ENCODE measurements at regions not wholly inside any gene's neighbourhood (a gene's known extent, or its start where the extent isn't known, plus 50 kb on each side); places are given as distances from the start of the nearest gene placed in this dataset.
"Not testable (repeated sequence)": the region's sequence is repeated elsewhere in the genome, so short reads cannot be mapped to it uniquely, and the experiment has no call there.

DNA sequence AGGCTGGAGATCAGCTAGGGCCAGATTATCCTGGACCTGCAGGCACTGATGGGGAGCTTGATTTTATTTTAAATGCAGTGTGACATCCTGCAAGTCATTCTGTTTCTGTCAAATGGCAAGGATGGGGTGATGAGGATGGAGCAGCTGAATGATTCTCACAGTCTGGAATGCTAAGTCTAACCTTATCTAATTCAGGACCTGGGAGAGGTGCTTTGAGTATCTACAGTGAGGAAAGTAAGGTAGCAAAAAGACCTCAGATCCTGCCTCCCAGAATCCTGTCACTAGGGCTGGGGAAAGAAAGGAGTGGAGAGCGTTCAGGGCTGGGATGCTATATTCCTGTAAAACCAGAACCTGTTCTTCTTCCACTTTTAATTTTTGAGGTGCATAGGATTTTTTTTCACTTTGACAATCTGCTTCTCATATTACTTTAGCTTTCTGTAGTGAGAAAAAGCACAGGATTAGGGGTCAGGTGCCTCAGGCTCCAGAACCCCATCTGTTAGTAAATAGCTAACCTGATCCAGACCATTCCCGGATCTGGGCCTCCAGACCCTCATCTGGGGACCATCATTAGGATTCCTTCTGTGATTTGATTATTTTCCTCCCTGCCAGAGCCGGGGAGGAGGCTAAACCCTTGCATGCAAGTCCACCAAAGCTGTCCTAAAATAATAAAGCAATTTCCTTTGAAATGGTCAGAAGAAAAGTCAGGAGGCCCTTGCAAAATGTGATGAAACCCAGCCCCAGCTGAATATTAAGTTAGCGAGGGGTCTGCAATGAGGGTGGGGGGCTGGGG lies 54.7 kb downstream of the ASCL1 start:
- POLR2A ChIA-PET = no interaction called here
- Mint-ChIP-seq H3K4me3 (no peak overlapping the region), H3K4me1 (no peaks in the 10 kb centered on the region), H3K27me3 (no peaks in the 10 kb centered on the region), H3K27ac (no peak overlapping the region), H3K36me3 (ENCODE audit: low read depth) (no peaks in the 10 kb centered on the region), H3K9me3 (no peaks in the 10 kb centered on the region)
- no peak for DNase-seq
- CTCF ChIA-PET = no interaction called here

DNA sequence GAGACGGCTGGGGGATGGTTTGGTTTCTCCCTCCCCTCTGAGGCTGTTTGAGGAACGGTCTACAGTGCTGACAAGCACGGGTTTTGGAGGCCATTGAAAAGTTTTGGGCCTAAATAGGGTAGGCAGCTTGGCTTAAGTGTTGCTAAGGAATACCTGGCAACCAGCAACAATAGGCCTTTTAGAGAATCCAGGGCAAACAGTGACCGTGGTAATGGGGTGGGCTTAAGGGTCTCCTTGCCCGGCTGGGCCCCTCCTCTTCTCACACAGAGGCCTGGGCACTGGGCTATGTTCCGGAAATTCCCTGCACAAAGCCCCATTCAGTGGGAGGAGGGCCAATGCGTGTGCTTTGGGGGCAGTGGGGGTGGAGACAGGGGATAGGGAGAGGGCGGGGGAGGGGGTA lies 55.4 kb downstream of the ASCL1 start:
- Mint-ChIP-seq H3K9me3 (no peaks in the 10 kb centered on the region), H3K4me3 (no peak overlapping the region), H3K4me1 (no peaks in the 10 kb centered on the region), H3K27me3 (no peaks in the 10 kb centered on the region), H3K27ac (no peak overlapping the region), H3K36me3 (ENCODE audit: low read depth) (no peaks in the 10 kb centered on the region)
- no peak for DNase-seq
- POLR2A ChIA-PET = no interaction called here
- CTCF ChIA-PET = no interaction called here

DNA sequence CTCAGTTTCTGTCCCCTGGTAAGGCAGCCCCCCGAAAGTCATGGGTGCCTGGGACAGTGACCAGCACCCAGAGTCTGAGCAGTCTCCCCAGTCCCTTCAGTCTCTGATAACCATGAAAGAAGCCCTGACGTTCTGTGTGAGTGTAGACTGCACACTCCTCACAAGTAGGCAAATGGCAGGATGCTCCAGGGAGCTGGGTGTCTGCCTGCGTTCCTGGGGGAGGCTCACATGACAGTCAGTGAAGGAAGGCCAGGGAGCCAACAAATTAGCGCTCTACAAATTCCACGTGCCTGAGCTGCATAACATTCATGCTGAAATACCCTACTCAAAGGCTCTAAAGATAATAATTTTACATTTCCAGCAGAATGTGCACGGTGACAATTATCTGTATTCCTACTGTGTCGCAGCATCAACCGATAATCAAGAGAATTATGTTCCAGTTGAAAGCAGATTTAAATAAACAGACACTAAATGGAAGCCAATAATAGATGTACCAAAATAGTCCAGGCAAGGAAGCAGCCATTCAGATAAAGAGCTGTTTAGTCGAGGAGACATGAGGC lies 56.3 kb downstream of the ASCL1 start:
- no peaks in the 10 kb centered on the region for H3K9me3 Mint-ChIP-seq
- H3K4me3 Mint-ChIP-seq = no peak overlapping the region
- H3K27ac Mint-ChIP-seq = no peak overlapping the region
- no peak for DNase-seq
- no peaks in the 10 kb centered on the region for H3K27me3 Mint-ChIP-seq
- H3K4me1 Mint-ChIP-seq = no peaks in the 10 kb centered on the region
- H3K36me3 Mint-ChIP-seq (ENCODE audit: low read depth) = no peaks in the 10 kb centered on the region
- POLR2A ChIA-PET = no interaction called here
- CTCF ChIA-PET = no interaction called here

DNA sequence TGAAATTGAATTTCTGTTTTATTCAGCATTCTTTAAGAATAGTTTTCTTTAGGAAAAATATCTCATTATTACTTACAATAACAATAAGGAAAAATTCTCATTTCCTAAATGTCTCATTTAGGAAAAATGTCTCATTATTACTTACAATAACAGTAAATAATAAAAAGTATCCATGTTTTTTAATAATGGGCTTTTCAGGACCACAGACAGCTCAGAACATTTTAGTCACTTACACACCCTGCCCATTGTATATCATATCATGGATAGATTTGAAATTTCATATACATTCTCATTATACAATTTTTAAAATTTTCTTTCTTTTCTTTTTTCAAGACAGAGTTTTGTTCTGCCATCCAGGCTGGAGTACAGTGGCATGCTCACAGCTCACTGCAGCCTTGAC lies 58.9 kb downstream of the ASCL1 start:
- H3K27me3 Mint-ChIP-seq = no peaks in the 10 kb centered on the region
- H3K4me3 Mint-ChIP-seq = no peak overlapping the region
- no peak for DNase-seq
- no peaks in the 10 kb centered on the region for H3K4me1 Mint-ChIP-seq
- no peak overlapping the region for H3K27ac Mint-ChIP-seq
- no peaks in the 10 kb centered on the region for H3K9me3 Mint-ChIP-seq
- CTCF ChIA-PET = no interaction called here
- H3K36me3 Mint-ChIP-seq (ENCODE audit: low read depth) = no peaks in the 10 kb centered on the region
- POLR2A ChIA-PET = interaction anchor here (0.6 kb wide), 1 partner anchor 1247 kb away, joined by 5 read pairs; no protein-coding TSS in a partner anchor

DNA sequence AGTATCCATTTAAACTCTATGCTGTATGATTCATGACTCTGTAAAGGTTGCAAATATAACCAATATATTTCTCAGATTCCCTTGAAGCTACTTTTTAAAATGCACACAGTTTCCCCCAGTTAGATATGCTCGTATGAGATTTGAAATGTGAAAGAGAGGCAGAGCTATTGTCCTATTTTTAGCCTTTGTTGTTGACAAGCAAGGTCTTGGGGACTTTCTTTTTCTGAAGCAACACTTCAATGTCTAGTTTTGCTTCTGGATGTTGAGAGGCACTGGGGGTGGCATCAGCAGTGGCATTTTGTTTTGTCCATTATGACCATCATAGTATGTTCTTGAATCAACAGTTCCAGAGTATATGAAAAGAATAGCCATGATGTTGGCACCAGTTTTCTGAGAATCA lies 63.4 kb downstream of the ASCL1 start:
- no peaks in the 10 kb centered on the region for H3K36me3 Mint-ChIP-seq (ENCODE audit: low read depth)
- ChIA-PET CTCF (no interaction called here), POLR2A (no interaction called here)
- H3K4me1 Mint-ChIP-seq = no peaks in the 10 kb centered on the region
- no peak for DNase-seq
- H3K27me3 Mint-ChIP-seq = peaks cover 2% of the 10 kb centered on the region
- no peak overlapping the region for H3K27ac Mint-ChIP-seq
- no peak overlapping the region for H3K4me3 Mint-ChIP-seq
- H3K9me3 Mint-ChIP-seq = no peaks in the 10 kb centered on the region

DNA sequence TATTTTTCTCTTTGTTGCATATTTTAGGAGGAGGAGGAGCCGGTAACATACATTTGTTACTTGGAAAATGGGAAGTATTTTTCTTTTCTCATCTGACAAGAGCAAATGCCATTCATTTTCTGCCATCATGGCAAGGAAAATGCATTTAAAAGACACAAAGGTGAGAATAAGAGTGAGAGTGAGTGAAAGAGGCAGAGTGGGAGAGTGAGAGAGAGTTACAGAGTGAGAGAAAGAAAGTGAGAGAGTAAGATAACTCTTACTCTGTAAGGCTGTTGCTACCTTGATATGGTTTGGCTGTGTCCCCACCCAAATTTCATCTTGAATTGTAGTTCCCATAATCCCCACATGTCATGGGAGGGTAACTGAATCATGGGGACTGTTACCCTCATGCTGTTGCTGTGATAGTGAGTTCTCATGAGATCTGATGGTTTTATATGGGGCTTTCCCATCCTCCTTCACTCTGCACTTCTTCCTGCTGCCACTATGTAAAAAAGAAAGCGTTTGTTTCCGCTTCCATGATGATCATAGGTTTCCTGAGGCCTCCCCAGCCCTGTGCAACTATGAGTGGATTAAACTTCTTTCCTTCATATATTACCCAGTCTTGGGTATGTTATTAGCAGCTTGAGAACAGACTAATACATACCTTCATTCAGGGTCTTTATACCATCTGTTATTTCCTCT lies 64.2 kb downstream of the ASCL1 start:
- no peak overlapping the region for H3K4me3 Mint-ChIP-seq
- CTCF ChIA-PET = no interaction called here
- POLR2A ChIA-PET = no interaction called here

DNA sequence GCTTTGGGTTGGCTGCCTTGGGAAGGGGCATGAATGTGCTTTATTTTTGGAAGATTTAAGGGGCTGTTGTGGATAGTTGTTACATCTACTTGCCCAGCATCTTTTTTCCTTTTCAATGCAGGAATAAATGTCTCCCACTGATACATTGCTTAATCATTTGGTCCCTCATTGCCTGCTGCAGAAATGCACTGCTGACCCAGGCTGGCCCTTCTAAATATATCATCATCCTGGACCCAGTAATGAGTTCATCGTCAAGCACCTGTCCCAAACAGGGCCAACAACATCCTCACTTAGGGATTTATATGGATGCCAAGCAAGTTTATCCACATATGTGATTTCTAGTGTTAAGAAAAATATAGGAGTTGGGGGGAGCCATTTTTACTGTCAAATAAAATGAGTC lies 67.2 kb downstream of the ASCL1 start:
- CTCF ChIA-PET = no interaction called here
- Mint-ChIP-seq H3K36me3 (ENCODE audit: low read depth) (no peaks in the 10 kb centered on the region), H3K27me3 (peaks cover 2% of the 10 kb centered on the region), H3K9me3 (no peaks in the 10 kb centered on the region), H3K4me1 (no peaks in the 10 kb centered on the region), H3K4me3 (no peak overlapping the region), H3K27ac (no peak overlapping the region)
- POLR2A ChIA-PET = no interaction called here
- DNase-seq = no peak

More for the DNA sequence above, 64.2 kb downstream of the ASCL1 start:
- Mint-ChIP-seq H3K4me1 (no peaks in the 10 kb centered on the region), H3K27me3 (peaks cover 2% of the 10 kb centered on the region), H3K9me3 (no peaks in the 10 kb centered on the region), H3K27ac (no peak overlapping the region), H3K36me3 (ENCODE audit: low read depth) (no peaks in the 10 kb centered on the region)
- DNase-seq = no peak

DNA sequence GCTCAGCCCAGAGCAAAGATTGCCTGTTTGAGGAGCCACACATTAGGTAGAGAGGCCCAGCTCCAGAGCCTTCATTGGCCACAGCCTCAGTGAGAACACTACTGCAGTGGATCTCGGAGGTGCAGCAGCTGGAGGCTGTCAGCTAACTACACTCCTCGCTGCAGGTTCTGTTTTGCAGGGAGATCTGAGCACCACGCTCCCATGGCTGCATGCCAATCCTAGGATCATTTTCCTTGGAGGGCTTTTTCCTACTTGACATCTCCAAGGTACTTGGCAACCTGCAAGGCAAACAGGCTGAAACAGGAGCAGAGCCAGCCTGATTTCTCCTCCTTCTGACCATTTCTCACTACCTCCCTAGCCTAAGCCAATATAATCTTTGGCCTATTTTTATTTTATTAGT lies 69.2 kb downstream of the ASCL1 start:
- H3K36me3 Mint-ChIP-seq (ENCODE audit: low read depth); POLR2A ChIA-PET; H3K4me3 Mint-ChIP-seq; H3K9me3 Mint-ChIP-seq; H3K27me3 Mint-ChIP-seq; H3K27ac Mint-ChIP-seq; H3K4me1 Mint-ChIP-seq; DNase-seq: not testable (repeated sequence)
- CTCF ChIA-PET = interaction anchor here (1.0 kb wide), 1 partner anchor 9 kb away, joined by 4 read pairs; no protein-coding TSS in a partner anchor

DNA sequence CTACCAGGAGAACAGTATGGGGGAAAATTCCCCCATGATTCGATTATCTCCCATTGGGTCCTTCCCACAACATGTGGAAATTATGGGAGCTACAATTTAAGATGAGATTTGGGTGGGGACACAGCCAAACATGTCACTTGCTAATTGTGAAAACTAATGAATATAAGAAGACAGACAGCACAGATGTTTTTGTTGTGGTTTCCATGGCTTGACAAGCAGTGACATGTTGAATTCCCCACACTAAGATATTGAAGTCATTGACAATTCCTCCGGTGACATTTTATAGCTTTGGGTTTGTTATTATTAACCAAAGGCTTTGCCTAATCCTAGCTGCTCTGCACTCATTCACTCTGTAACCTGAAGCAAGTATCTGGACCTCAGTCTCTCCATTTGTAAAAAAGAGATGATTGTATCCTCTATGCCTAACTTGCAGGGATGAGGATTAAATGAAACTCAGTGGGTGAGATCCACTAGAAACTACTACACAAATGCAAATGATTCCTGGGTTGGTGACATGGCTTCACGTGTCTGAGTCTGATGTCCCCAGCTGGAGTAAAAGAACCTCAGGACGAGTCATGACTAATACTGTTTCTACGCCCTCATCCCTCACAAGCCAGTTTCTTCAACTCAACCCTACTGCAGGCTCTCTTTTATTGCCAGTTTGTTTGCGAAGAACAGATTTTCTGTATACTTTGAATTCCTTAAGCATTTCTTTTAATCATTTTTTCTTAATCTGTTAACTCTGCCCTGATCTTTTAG lies 71.6 kb downstream of the ASCL1 start:
- CTCF ChIA-PET = no interaction called here
- no peaks in the 10 kb centered on the region for H3K36me3 Mint-ChIP-seq (ENCODE audit: low read depth)
- no peak for DNase-seq

DNA sequence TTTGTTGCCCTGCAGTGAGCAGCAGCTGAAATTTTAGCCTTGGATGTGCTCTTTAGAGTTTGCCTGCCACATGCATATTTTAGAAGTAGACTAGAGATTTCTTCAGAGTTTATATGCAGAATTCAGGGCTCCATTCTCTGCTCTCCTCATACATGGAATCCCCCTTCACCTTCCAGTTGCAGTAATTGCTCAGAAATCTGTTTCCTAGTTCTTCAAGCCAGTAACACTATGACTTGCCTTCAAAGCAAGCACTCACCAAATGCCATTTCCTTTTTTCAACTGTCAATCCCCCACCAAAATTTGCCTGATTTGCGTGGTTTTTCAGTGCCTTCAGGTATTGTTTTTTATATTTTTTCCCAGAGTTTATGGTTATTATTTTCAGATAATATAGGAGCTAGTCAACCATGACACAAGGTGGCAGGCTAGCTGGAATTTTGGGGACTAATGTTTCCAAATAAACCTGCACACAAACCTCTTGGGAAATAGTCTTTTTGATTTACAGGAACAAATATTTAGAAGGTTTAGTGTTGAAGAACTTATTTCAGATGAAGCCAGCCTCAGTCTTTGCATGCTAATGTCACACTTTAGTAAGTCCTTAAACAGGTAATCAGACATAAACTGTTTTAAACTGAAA lies 79.2 kb downstream of the ASCL1 start:
- no peak overlapping the region for H3K27ac Mint-ChIP-seq
- H3K36me3 Mint-ChIP-seq (ENCODE audit: low read depth) = no peaks in the 10 kb centered on the region
- H3K9me3 Mint-ChIP-seq = no peaks in the 10 kb centered on the region
- no peak overlapping the region for H3K4me3 Mint-ChIP-seq
- CTCF ChIA-PET = no interaction called here
- DNase-seq = no peak
- POLR2A ChIA-PET = no interaction called here
- peaks cover 5% of the 10 kb centered on the region for H3K27me3 Mint-ChIP-seq
- H3K4me1 Mint-ChIP-seq = no peaks in the 10 kb centered on the region

More for the DNA sequence above, 71.6 kb downstream of the ASCL1 start:
- no peak overlapping the region for H3K27ac Mint-ChIP-seq
- POLR2A ChIA-PET = no interaction called here
- H3K4me3 Mint-ChIP-seq = no peak overlapping the region
- no peaks in the 10 kb centered on the region for H3K27me3 Mint-ChIP-seq
- H3K4me1 Mint-ChIP-seq = no peaks in the 10 kb centered on the region
- no peaks in the 10 kb centered on the region for H3K9me3 Mint-ChIP-seq

DNA sequence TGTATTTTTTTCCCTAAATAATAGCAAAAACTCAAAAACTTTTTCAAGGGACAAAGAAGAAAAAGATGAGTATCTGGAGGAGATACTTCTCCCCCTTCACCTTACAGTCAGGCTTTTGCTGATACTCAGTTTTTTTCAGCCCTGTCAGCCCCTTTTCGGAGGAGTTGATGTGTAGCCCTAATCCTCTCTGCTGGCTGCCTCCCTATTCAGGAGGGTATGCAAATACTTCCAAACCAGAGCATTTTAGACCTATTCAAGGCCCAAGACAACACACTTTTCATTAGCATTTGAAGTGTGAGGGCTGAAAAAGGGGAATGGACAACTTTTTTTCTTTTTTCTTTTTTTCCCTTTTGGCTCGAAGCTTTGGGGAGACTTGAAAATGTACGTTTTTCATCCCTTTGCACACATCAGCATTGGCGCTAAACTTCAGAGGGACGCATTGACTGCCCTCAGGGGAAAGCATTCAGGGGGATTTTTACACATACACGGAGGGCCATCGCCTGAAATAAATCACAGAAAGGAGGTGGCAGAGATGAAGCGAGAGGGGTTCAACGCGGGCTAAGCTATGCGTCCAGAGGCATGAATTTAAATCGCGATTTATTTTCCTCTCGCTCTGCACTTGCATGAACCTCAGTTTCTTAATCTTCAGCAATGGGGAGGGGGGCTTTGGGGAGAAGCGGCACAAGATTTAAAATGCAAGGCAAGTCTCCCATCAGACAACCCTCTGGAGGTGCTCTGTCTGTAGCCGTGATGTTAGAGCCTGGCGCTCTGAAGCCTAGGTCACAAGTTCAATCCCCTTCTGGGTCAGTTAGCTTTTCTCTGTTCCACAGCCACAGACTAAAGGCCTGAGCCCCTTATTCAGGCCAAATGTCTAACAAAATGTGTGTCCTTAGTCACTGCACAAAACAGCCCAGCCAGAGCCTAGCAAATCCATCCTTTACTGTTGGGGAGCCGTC lies 86.3 kb downstream of the ASCL1 start:
- POLR2A ChIA-PET = no interaction called here
- no peak overlapping the region for H3K27ac Mint-ChIP-seq
- no peaks in the 10 kb centered on the region for H3K9me3 Mint-ChIP-seq
- DNase-seq = no peak
- no peaks in the 10 kb centered on the region for H3K36me3 Mint-ChIP-seq (ENCODE audit: low read depth)
- H3K4me3 Mint-ChIP-seq = no peak overlapping the region
- no peaks in the 10 kb centered on the region for H3K27me3 Mint-ChIP-seq
- CTCF ChIA-PET = no interaction called here
- H3K4me1 Mint-ChIP-seq = no peaks in the 10 kb centered on the region

DNA sequence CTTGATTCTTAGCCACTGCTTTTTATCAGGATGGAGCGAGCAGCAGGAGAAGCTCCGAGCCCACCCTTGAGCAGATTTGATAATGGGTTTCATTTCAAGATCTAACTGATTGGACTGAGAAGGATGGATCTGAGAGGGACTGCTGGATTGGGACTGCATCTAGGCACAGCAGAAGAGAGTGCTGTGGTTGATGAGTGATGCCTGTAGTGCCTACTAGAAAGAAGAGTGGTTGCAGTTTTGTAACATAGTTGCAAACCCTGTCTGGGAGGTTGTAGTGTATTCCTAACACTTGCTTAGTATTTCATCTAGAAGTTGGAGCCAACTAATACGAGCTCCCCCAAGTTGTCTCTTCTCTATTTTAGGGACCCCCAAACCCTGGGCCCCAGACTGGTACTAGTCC lies 88.7 kb downstream of the ASCL1 start:
- no peak for DNase-seq
- Mint-ChIP-seq H3K36me3 (ENCODE audit: low read depth) (no peaks in the 10 kb centered on the region), H3K27ac (no peak overlapping the region), H3K27me3 (no peaks in the 10 kb centered on the region), H3K9me3 (no peaks in the 10 kb centered on the region), H3K4me3 (no peak overlapping the region), H3K4me1 (no peaks in the 10 kb centered on the region)
- POLR2A ChIA-PET = no interaction called here
- CTCF ChIA-PET = interaction anchor here (0.5 kb wide), 1 partner anchor 44 kb away, joined by 3 read pairs; no protein-coding TSS in a partner anchor
